AG09309 (cell line): ENCODE measurements at regions not wholly inside any gene's neighbourhood (a gene's known extent, or its start where the extent isn't known, plus 50 kb on each side); places are given as distances from the start of the nearest gene placed in this dataset.

Experiments used
- DNase-seq: peaks from one replicate; pipeline ENCODE4 v3.0.0-alpha.2; 2010; ENCODE audit warnings: low read depth
- H3K4me3 ChIP-seq: 2 replicates; pipeline ENCODE4 v1.5.1; 2011; ENCODE audit warnings: mild to moderate bottlenecking, low read depth, low read length, moderate library complexity; ENCODE audit not compliant: control insufficient read depth
- TF ChIP-seq, protein P1 (sequence below): IDR thresholded peaks from 2 replicates; pipeline ENCODE4 v1.5.1; 2011; ENCODE audit warnings: mild to moderate bottlenecking, low read depth, low read length, inconsistent platforms; ENCODE audit not compliant: insufficient read depth, control insufficient read depth; ENCODE audit errors: missing control alignments

DNA sequence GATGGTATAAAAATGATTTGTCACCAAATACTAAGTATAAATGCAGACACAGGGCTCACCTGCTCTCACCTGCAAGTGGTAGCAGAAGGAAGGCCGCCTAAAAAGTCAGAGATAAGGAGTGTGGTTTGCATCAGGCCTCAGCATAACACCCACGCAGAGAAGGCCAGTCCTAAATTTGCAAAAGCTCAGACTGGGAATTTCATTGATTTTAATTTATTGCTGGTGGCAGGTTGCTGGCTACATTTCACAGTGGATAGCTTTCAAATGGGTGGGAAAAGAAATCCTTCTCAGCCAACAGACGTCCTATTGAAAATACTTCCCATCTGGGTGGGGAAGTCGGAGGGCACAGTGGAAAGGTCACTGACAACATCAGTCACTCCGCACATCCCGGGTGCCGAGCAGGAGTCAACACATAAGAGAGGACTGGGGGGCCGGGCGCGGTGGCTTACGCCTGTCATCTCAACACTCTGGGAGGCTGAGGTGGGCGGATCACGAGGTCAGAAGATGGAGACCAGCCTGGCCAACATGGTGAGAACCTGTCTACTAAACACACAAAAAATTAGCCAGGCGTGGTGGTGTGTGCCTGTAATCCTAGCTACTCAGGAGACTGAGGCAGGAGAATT is 561.8 kb upstream of the MKI67 start:
- H3K4me3 ChIP-seq: no peak overlapping the region
- no peak for DNase-seq
- TF ChIP-seq, protein P1, sequence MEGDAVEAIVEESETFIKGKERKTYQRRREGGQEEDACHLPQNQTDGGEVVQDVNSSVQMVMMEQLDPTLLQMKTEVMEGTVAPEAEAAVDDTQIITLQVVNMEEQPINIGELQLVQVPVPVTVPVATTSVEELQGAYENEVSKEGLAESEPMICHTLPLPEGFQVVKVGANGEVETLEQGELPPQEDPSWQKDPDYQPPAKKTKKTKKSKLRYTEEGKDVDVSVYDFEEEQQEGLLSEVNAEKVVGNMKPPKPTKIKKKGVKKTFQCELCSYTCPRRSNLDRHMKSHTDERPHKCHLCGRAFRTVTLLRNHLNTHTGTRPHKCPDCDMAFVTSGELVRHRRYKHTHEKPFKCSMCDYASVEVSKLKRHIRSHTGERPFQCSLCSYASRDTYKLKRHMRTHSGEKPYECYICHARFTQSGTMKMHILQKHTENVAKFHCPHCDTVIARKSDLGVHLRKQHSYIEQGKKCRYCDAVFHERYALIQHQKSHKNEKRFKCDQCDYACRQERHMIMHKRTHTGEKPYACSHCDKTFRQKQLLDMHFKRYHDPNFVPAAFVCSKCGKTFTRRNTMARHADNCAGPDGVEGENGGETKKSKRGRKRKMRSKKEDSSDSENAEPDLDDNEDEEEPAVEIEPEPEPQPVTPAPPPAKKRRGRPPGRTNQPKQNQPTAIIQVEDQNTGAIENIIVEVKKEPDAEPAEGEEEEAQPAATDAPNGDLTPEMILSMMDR: no peak

DNA sequence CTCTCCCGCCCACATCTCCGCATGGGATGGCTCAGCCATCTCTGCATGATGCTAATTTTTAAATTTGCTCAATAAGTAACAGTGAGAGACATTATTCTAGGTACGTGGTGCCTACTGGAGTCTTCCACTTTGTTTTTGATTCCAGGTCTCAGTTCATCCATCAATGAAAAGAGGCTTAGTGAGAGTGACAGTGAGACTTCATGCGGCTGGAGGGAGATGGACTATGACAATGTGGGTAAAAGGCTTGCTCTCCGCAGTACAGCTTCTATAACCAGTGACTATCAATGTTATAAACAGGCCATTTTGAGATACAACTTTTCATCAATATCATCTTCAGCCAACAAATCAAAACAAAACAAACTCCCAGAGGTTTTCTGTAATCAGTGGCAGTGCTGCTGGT is 563.4 kb upstream of the MKI67 start:
- TF ChIP-seq, protein P1: no peak
- no peak overlapping the region for H3K4me3 ChIP-seq
- DNase-seq: no peak

DNA sequence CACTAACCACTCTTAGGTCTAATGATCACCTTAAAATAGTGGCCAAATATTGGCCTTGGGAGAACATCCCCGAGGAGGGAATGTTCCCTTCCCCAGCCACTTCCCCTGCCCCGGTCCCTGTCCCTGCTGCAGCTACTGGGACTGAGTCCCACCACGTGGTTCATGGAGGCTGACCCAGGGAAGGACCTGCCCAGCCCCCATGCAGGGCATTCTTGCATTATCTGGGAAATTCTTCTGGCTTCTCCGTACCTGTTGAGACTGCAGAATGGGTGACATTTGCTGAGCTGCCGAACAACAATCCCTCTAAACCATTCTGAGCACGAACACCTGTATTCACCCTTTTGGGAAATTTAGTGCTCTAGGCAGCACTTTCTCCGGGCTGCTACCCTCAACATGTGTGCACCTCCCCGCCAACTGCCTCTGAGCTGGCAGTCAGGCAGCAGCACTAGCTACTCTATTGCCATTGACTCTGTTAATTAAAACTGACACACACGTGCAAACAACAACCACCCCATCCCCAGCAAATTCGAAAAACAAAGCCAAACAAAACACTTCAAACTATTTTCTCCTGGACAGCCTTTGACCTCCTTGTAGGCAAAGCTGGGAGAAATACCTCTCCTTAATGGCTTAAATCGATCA is 567.4 kb upstream of the MKI67 start:
- TF ChIP-seq, protein P1: no peak
- no peak overlapping the region for H3K4me3 ChIP-seq
- DNase-seq: no peak

DNA sequence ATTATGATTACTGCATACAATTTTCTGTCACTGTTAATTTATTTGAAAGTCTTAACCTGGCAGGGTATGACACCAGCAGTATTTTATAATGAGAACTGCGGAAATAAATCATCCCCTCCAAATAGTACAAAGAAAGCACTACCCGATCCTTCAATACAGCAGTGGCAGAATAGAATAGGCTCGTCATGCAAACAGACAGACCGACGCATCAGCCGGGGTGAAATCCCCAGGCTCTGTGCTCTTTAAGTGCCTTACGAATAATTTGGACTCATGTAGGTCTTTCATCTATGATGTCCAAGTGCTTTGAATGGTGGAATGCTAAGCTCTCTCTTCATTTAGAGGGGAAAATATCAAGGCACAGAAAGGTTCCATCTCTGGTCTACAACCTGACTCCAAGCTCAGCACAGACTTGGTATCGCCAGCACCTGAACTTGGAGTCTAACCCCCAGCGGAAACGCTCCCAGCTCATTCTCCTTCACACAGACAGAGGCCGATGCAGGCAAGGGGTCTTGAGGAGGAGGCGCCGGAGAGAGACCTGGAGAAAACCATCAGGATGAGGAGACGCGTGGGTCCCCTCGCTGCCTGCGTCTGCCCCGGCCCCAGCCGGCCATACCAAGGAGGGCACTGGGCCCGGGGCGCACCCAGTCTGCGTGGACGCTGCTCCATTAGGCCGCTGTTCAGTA is 568.1 kb upstream of the MKI67 start:
- H3K4me3 ChIP-seq: no peak overlapping the region
- DNase-seq: no peak
- TF ChIP-seq, protein P1: no peak

DNA sequence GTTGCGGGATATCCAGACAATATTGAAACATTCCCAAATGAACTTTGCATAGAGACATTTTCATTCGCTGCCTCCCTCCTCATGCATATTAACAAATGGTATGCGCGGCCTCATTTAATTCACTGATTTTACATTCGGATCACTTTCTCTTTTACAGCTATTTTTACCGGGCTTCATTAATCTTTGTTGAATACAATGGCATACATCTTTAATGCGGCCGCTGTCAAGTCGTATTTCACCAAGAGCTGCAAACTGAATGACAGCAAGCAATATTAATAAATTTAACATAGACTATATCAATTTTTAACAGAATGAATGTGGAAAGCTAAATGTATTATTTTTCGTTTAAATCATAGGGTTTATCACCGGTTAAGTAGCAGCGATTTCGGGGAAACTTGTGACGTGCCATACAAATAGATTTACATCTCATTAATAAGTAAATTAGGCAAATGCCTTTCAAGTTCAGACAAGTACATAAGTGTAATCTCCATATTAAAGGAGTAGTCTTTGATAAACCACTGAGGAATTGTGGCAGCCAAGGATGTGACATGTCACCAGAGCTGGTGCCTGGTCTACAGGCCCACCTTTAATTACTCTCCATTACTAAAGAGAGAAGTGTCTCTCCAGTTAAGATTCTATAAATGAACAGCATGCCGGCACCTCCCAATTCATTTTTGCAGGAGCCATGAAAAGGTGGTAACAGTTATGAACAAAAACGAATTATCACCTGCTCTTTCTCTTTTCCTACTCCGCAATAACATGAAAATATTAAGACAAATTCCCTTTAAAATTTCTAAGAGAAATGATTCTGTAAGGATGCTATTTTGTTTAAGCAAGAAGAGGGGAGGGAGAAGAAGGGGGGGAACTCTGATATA is 568.9 kb upstream of the MKI67 start:
- TF ChIP-seq, protein P1: no peak
- no peak for DNase-seq
- no peak overlapping the region for H3K4me3 ChIP-seq

DNA sequence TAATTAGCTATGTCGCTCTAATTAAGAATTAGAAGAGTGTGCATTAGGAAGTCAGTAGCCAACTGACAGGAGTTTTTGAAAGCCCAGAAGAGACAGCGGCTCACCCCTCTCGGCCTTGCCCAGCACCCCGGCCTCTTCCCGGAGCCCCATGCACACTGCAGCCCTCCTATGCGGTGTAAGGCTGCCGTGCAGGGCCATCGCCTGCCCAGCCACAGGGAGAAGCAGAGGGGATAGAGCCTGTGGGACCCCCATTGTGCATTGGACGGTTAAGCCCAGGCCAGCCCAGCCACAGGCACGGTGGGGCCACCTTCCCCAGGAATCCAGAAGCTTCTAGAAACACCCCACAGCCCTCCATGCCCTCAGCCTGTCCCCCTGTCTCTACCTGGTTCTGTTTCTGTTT is 569.7 kb upstream of the MKI67 start:
- TF ChIP-seq, protein P1: no peak
- no peak overlapping the region for H3K4me3 ChIP-seq
- DNase-seq: no peak
